Fibroblast of pulmonary artery (primary cell): ENCODE measurements at regions not wholly inside any gene's neighbourhood (a gene's known extent, or its start where the extent isn't known, plus 50 kb on each side); places are given as distances from the start of the nearest gene placed in this dataset.

Experiments
- DNase-seq: peaks from one replicate; pipeline ENCODE4 v3.0.0-alpha.2; 2010; ENCODE audit warnings: low read depth
- H3K4me3 ChIP-seq: replicated peaks from 2 replicates; pipeline ENCODE4 v1.5.1; 2011; ENCODE audit warnings: low read depth, mild to moderate bottlenecking, control low read depth, low read length, moderate library complexity
- CTCF ChIP-seq: IDR thresholded peaks from 2 replicates; pipeline ENCODE4 v1.5.1; 2011; ENCODE audit warnings: mild to moderate bottlenecking, control low read depth, low read length, inconsistent platforms; ENCODE audit errors: missing control alignments

- no peak overlapping the region for H3K4me3 ChIP-seq
- TF ChIP-seq CTCF = no peak
- no peak for DNase-seq
Observed at GRCh38 chr14:22500954-22501726, 87.9 kb downstream of the DAD1 start.

GRCh38 chr14:22500525-22500924 lies 88.5 kb downstream of the DAD1 start:
- DNase-seq = no peak
- TF ChIP-seq CTCF = no peak
- H3K4me3 ChIP-seq = no peak overlapping the region

- H3K4me3 ChIP-seq = no peak overlapping the region
- DNase-seq = no peak
- TF ChIP-seq CTCF = no peak
Observed at GRCh38 chr14:22497671-22498093, 91.3 kb downstream of the DAD1 start.

- no peak overlapping the region for H3K4me3 ChIP-seq
- TF ChIP-seq CTCF = no peak
- no peak for DNase-seq
Observed at GRCh38 chr14:22497144-22497423, 91.9 kb downstream of the DAD1 start.

GRCh38 chr14:22494486-22495135 lies 94.4 kb downstream of the DAD1 start:
- H3K4me3 ChIP-seq = no peak overlapping the region
- DNase-seq = no peak
- no peak for TF ChIP-seq CTCF

- no peak for TF ChIP-seq CTCF
- DNase-seq = no peak
- no peak overlapping the region for H3K4me3 ChIP-seq
Observed at GRCh38 chr14:22493753-22494152, 95.3 kb downstream of the DAD1 start.
